ENCODE measurements at regions not wholly inside any gene's neighbourhood (a gene's known extent, or its start where the extent isn't known, plus 50 kb on each side); places are given as distances from the start of the nearest gene placed in this dataset.

DNA sequence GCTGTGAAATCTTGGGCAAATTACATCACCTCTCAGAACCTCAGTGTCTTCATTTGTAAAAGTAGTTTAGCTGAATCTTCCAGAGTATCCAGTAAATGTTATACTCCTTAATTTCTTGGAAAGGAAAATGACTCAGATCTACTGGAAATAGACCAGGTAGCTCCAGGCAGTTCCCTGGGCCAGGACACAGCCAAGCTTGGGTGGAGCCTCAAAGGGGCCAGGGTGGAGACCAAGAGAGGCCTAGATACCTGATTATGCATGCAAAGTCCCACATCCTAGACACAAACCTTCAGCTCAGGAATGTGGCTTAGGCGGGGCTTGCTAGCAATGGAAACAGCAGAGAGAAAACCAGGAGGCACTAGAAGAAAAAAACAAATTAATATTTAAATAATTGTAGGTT, 272.8 kb downstream of the MAFB start:
- TF ChIP-seq, protein P1, sequence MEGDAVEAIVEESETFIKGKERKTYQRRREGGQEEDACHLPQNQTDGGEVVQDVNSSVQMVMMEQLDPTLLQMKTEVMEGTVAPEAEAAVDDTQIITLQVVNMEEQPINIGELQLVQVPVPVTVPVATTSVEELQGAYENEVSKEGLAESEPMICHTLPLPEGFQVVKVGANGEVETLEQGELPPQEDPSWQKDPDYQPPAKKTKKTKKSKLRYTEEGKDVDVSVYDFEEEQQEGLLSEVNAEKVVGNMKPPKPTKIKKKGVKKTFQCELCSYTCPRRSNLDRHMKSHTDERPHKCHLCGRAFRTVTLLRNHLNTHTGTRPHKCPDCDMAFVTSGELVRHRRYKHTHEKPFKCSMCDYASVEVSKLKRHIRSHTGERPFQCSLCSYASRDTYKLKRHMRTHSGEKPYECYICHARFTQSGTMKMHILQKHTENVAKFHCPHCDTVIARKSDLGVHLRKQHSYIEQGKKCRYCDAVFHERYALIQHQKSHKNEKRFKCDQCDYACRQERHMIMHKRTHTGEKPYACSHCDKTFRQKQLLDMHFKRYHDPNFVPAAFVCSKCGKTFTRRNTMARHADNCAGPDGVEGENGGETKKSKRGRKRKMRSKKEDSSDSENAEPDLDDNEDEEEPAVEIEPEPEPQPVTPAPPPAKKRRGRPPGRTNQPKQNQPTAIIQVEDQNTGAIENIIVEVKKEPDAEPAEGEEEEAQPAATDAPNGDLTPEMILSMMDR (IDR thresholded peaks at IDR 0.05): no peak
- no peak for TF ChIP-seq POLR2A (IDR thresholded peaks at IDR 0.05)
